Stimulated activated effector memory CD8-positive, alpha-beta T cell treated with anti-CD3 and anti-CD28 coated beads, Interleukin-12 subunit alpha, Interleukin-12 subunit beta, amount 100 ng/mL, for 72 hours (primary cell): ENCODE measurements at regions not wholly inside any gene's neighbourhood (a gene's known extent, or its start where the extent isn't known, plus 50 kb on each side); places are given as distances from the start of the nearest gene placed in this dataset.

Experiments
- ATAC-seq: fragments of 150-1000 bp; cut with Tn5 transposase; 2 replicates; pipeline ENCODE4 v1.10.0; 2021
- DNase-seq, 2 donors: peaks; one replicate each; pipeline ENCODE4 v3.0.0; 2021 to 2022; ENCODE audit warnings: low spot score in 2 of 2
- H3K27ac Mint-ChIP-seq: one replicate; pipeline ENCODE4 v1.8.0; 2022; ENCODE audit warnings: mild to moderate bottlenecking, mixed read lengths
- H3K36me3 Mint-ChIP-seq: one replicate; pipeline ENCODE4 v1.8.0; 2022; ENCODE audit warnings: mild to moderate bottlenecking, mixed read lengths
- H3K4me1 Mint-ChIP-seq: one replicate; pipeline ENCODE4 v1.8.0; 2022; ENCODE audit warnings: mixed read lengths
- H3K4me3 Mint-ChIP-seq: one replicate; pipeline ENCODE4 v1.8.0; 2022; ENCODE audit warnings: mild to moderate bottlenecking, mixed read lengths
- H3K9me3 Mint-ChIP-seq: one replicate; pipeline ENCODE4 v1.8.0; 2022; ENCODE audit warnings: mixed read lengths

DNA sequence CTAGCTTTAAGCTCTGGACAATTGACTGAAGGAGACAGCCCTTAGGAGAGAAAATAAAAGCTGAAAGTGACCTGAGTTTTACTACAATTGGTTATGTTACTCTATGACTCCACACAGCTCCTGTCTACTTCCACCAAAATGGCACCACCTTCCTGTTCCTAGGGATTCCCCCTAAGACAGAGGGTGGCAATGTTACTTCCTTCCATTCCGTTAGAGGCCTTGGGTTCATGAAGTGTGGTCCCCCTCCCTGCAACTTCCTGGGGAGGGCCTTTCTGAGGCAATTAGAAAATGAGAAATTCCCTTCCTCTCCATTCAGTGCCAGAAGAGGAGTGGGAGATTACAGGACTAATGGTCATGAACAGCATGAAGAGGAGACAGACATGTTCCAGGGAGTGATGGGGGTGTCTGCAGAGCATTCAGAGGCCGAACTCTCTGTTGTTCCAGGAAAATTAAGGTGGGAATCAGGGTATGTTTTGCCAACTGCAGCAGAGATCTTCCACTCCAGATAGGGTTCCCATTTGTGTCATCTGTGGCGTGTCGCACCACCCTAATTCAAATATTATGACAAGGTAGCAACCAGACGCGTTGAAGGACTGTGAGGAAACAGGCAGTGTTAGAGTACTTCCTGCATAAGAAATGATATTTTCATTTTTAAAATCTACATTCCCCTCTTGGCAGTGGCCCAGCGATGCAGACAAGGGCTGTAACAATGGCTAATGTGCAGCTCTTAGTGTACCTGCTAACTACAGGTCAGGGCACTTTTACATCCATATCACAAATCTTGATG, 53.1 kb upstream of the TRIM67 start:
- ATAC-seq (no peak), DNase-seq (no peak)
- peaks cover 3% of the 10 kb centered on the region for H3K9me3 Mint-ChIP-seq
- H3K27ac Mint-ChIP-seq: no peak overlapping the region
- no peak overlapping the region for H3K4me3 Mint-ChIP-seq
- no peaks in the 10 kb centered on the region for H3K4me1 Mint-ChIP-seq
- no peaks in the 10 kb centered on the region for H3K36me3 Mint-ChIP-seq

DNA sequence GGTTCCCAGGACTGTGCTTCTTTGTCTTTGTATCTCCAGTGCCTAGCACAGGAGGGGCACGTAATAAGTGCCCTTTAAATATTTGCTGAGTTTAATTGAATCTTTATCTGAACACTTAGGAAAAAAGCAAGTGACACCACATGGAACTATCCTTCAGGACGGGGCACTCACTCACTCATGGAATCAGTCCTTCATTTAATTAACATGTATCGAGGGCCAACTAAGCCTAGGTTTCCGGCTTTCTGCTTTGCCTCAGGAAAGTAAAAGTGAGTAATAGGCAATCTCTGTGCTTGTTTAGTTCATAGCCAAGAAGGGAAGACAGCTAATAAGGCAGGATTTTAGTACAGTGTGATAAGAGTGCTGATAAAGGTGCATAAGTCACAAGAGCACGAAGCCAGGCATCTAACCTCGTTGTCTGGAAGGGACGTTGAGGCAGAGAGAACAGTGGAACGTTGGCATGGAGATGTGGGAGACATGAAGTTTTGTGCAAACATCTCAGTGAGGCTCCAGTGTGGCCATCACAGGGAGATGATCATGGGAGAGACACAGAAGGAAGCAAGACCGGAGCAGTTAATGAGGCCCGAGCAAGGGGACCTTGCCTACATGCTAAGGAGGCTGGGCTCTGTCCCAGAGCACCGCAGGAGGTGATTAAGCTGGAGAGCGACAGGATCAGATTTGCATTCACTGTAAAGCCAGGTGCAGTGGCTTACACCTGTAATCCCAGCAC, 54.1 kb upstream of the TRIM67 start:
- DNase-seq (no peak), ATAC-seq (no peak)
- no peaks in the 10 kb centered on the region for H3K36me3 Mint-ChIP-seq
- H3K27ac Mint-ChIP-seq: no peak overlapping the region
- H3K9me3 Mint-ChIP-seq: peaks cover 3% of the 10 kb centered on the region
- H3K4me1 Mint-ChIP-seq: no peaks in the 10 kb centered on the region
- no peak overlapping the region for H3K4me3 Mint-ChIP-seq

DNA sequence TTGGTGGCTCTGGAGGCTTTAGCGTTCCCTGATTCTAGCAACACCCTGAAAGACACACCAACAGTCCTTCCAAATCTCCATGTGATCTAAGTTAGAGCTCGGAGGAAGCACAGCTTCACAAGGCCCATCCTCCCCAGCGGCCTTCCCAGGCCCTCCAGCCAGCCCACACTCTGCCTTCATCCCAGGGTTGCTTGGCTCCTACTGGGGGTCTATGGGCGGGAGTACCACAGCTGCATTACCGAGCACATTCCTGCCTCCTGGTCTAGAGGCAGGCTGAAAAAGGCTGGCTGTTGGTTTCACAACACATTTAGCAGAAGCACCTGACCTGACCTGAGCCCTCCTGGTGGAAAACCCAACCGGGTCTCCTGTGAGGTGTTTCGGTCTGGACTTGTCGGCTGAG, 54.7 kb upstream of the TRIM67 start:
- Mint-ChIP-seq H3K27ac (no peak overlapping the region), H3K9me3 (peaks cover 3% of the 10 kb centered on the region), H3K4me1 (no peaks in the 10 kb centered on the region), H3K4me3 (no peak overlapping the region), H3K36me3 (no peaks in the 10 kb centered on the region)
- DNase-seq (no peak), ATAC-seq (no peak)

DNA sequence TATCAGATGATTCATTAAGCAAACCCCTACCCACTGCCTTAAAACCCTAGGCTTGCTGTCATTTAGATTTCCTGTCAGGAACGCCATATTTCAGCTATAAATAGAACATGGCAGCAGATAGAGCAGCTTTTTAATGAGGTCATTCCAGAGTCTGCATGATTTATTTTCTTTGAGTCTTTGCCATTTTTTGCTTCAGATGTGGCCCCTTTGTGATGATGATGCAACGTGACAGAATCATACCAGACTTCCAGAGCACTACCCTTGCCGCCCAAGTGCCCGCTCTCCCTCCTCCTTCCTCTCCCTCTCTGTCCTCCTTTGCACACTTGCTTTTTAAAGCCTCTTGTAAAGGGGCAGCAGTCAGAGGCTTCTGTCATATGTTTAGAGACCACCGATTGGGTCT, 55.5 kb upstream of the TRIM67 start:
- H3K4me3 Mint-ChIP-seq: no peak overlapping the region
- no peak for ATAC-seq
- no peak for DNase-seq

DNA sequence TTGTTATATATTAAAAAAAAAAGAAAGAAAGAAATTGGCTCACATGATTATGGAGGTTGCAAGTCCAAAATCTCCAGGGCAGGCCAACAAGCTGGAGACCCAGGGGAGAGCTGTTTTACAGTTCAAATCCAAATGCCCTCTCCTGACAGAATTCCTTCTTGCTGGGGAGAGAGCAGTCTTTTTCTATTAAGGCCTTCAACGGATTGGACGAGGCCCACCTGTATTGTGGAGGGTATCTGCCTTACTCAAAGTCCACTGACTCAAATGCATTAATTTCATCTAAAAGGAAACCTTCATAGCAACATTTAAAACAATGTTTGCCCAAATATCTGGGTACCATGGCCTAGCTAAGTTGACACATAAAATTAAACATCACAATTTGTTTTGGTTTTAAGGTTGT, 56.9 kb upstream of the TRIM67 start:
- no peak for DNase-seq
- H3K9me3 Mint-ChIP-seq: no peaks in the 10 kb centered on the region
- no peaks in the 10 kb centered on the region for H3K4me1 Mint-ChIP-seq
- ATAC-seq: no peak
- H3K27ac Mint-ChIP-seq: no peak overlapping the region
- H3K4me3 Mint-ChIP-seq: no peak overlapping the region
- no peaks in the 10 kb centered on the region for H3K36me3 Mint-ChIP-seq

More for the DNA sequence above, 55.5 kb upstream of the TRIM67 start:
- no peaks in the 10 kb centered on the region for H3K9me3 Mint-ChIP-seq
- H3K4me1 Mint-ChIP-seq: no peaks in the 10 kb centered on the region
- H3K36me3 Mint-ChIP-seq: no peaks in the 10 kb centered on the region
- no peak overlapping the region for H3K27ac Mint-ChIP-seq

DNA sequence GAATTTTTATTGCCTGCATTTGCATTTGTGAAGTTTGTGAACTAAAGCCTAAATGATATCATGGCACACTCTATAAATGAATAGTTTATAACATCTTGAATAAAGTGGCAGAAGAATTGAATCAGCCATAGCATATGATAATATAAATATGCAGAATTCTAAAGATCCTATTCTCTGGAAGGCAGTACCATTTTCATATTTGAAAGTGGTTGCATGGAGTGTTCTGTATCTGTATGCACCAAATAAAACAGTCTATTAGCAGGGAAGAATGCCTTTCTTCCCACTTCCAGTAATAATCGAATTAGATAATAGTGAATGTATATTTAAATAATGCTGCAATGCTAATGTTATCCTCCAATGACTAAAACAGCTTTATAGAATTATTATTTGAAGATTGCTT, 57.9 kb upstream of the TRIM67 start:
- no peaks in the 10 kb centered on the region for H3K4me1 Mint-ChIP-seq
- no peaks in the 10 kb centered on the region for H3K36me3 Mint-ChIP-seq
- H3K4me3 Mint-ChIP-seq: no peak overlapping the region
- ATAC-seq (no peak), DNase-seq (no peak)
- H3K27ac Mint-ChIP-seq: no peak overlapping the region
- no peaks in the 10 kb centered on the region for H3K9me3 Mint-ChIP-seq

DNA sequence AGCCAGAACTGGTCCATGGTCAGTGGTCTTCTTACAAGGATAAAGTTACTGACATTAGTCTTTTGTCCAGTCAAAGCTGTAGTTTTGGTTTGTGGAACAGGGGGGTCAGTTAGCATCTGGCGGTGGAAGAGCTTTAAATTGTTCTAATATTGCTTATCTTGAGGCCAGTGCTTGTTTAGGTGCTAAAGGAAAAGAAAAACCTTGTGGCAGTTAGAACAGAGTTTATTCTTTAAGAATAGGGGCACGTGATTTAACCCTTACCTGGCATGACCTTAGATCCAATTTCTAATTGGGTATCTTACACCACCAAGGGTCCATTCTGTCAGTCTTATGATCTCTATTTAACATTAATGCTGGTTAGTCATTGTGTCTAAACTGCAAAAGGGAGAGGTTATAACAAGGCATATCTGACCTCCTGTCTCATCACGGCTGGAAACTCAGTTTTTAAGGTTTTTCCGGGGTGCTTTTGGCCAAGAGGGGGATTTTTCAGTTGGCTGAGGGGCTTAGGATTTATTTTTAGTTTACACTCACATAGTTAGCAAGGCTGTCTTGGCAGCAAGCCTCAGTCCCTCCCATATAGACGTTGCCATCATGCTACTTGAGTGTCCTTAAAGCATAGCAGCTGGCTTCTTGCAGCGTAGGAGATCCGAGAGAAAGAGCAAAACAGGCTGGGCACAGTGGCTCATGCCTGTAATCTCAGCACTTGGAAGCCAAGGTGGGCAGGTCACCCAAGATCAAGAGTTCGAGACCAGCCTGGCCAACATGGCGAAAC, 60.1 kb upstream of the FAM89A start:
- H3K4me1 Mint-ChIP-seq: no peaks in the 10 kb centered on the region
- no peaks in the 10 kb centered on the region for H3K9me3 Mint-ChIP-seq
- H3K27ac Mint-ChIP-seq: no peak overlapping the region
- no peak for ATAC-seq
- no peak for DNase-seq
- no peaks in the 10 kb centered on the region for H3K36me3 Mint-ChIP-seq
- no peak overlapping the region for H3K4me3 Mint-ChIP-seq

DNA sequence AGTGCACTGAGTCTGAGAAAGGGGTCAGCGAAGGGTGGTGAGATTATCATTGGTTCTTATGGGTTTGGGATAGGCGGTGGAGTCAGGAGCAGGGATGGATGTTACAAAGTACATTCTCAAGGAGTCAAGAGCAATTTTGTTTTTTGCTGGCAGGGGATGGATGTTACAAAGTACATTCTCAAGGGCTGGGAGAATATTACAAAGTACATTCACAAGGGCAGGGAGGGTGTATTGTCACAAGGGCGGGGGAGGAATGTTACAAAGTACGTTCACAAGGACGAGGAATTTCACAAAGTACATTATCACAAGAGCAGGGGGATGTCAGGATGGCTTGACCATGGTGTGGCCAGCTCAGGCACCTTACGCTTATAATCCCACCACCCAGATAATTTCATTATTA, 59.3 kb upstream of the FAM89A start:
- no peak overlapping the region for H3K4me3 Mint-ChIP-seq
- no peak for ATAC-seq
- H3K4me1 Mint-ChIP-seq: no peaks in the 10 kb centered on the region

DNA sequence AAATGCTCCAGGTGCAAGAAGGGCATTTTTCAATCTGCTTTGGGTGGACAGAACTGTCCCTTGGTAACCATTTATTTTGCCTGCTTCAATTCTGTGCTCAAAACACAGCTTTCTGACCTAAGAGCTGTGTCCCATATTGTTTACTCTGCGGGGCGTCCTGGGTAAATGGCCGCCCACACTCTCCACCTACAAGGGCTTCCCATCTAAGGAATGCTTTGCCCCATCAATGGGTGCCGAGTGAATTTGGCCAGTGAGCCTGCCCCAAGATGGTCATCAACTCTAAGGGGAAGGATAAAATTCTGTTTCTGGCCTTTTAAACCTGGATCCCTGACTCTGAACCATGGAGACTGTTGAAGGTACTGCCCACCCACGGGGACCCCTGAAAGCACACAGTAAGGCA, 55.5 kb upstream of the FAM89A start:
- no peak for DNase-seq
- no peak overlapping the region for H3K4me3 Mint-ChIP-seq
- H3K9me3 Mint-ChIP-seq: no peaks in the 10 kb centered on the region
- H3K4me1 Mint-ChIP-seq: no peaks in the 10 kb centered on the region
- no peak overlapping the region for H3K27ac Mint-ChIP-seq
- no peaks in the 10 kb centered on the region for H3K36me3 Mint-ChIP-seq
- ATAC-seq: no peak

More for the DNA sequence above, 59.3 kb upstream of the FAM89A start:
- Mint-ChIP-seq H3K27ac (no peak overlapping the region), H3K36me3 (no peaks in the 10 kb centered on the region), H3K9me3 (no peaks in the 10 kb centered on the region)
- DNase-seq: no peak

DNA sequence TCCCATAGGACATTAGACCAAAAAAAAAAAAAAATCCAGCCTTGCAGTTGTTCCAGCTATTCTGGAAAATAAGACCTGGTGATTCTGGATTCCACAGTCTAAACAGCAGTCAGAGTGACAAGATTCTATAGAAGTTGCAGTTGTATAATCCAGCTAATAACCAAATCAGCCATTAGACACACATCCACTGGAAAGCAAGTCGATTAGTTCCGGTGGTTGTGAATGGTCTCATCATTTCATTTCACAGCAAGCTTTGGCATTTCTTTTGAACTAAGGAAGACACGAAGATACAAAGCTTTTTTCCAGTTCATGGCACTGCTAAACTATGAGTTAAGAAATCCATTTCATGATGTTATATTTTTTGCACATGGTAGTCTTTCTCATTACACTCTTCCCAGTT, 54.4 kb upstream of the FAM89A start:
- ATAC-seq (no peak), DNase-seq (no peak)
- Mint-ChIP-seq H3K27ac (no peak overlapping the region), H3K4me3 (no peak overlapping the region), H3K36me3 (no peaks in the 10 kb centered on the region), H3K9me3 (no peaks in the 10 kb centered on the region), H3K4me1 (no peaks in the 10 kb centered on the region)

DNA sequence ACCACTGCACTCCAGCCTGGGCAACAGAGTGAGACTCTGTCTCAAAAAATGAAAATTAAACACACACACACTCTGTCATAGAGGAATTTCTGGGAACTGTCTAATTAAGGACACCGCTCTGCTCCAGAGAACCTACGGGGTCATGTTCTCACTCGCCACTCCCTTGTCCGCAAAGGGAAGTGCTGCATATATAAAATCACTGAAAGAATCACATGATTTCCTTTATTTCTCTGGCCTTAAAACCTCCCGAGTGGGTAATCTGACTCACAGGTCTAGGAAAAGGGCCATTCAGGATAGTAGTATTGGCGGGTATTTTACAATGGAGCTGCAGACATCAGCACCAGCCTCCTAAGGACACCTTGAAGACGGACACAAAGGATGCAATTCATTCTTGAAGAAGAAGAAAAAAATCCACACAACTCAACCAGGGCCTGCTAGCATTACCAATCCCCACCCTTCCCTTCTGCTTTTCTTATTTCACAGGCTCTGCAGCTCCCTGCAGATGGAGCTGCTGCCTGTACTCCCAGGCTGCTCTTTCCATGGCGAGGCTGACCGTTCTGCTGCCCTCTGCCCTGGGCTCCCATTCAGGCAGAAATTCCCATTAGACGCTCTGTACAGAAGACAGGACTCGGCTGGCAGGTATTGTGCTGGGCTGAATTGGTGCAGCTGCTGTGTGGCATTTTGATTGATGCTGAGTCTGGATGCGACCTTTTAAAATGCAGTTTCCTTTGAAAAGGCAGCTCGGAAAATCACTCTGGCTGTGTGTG, 53.3 kb upstream of the FAM89A start:
- Mint-ChIP-seq H3K36me3 (no peaks in the 10 kb centered on the region), H3K4me1 (no peaks in the 10 kb centered on the region), H3K27ac (no peak overlapping the region), H3K9me3 (no peaks in the 10 kb centered on the region), H3K4me3 (no peak overlapping the region)
- DNase-seq (no peak), ATAC-seq (no peak)

DNA sequence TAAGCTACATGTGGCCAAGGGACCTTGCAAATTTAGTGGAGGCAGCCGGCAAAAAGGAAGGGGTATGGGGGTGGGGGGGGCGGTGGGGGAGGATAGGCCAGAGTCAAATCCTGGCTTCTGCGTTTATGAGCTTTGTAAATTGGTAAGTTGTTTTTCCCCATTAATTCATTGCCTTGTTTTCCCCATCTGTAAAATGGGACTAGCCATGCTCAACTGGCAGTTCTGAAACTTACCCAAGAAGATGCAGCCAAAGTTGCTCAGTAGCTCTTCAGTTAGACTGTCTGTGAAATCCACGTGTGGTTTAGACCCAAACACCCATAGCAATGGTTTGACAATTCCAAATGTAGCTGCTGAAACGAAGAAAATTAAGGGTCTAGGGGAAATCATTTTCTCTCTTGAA, 52.3 kb upstream of the FAM89A start:
- no peak overlapping the region for H3K4me3 Mint-ChIP-seq
- H3K36me3 Mint-ChIP-seq: no peaks in the 10 kb centered on the region
- DNase-seq: no peak
- H3K27ac Mint-ChIP-seq: no peak overlapping the region
- H3K9me3 Mint-ChIP-seq: no peaks in the 10 kb centered on the region
- no peaks in the 10 kb centered on the region for H3K4me1 Mint-ChIP-seq
- no peak for ATAC-seq

DNA sequence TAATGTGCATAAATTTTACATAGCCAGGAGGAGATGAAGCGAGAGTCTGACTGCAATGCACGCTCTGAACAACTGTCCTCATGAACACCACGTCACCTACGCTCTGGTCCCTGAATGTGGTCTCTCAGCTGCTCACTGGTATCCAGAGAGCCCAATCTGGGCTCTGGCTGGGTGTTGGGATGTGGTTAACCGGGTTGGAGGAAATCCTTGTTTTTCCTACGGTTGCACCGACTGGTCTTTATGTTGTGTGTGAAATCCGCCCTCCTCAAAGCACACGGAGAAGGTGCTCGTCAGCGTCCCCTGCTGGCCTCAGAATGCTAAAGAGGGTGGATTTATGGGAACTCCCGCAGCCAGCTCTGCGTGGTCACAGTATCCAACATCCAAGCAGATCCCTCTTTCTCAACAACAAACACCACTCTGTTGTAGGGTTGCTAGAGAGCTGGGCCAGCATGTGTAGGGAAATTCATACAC, 51.8 kb upstream of the FAM89A start:
- Mint-ChIP-seq H3K36me3 (no peaks in the 10 kb centered on the region), H3K27ac (no peak overlapping the region), H3K4me1 (no peaks in the 10 kb centered on the region), H3K9me3 (no peaks in the 10 kb centered on the region), H3K4me3 (no peak overlapping the region)
- DNase-seq (peak; percentile 22 to 53), ATAC-seq (peak; percentile 52)

DNA sequence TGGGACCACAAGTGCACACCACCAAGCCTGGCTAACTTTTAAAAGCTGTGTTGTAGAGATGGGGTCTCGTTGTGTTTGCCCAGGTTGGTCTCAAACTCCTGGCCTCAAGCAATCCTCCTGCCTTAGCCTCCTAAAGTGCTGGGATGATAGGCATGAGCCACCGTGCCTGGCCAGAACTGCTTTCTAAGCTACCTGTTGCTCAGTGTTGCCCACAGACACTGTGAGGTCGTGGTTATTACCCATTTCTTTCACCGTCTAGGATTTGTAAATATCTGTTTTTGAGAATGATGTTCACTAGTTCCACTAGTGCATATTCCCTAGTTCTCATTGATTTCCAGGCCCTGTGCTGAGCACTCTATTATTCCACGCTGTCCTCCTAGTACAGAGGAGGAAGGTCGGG, 51.4 kb upstream of the FAM89A start:
- ATAC-seq (no peak), DNase-seq (no peak)
- no peak overlapping the region for H3K4me3 Mint-ChIP-seq
- no peak overlapping the region for H3K27ac Mint-ChIP-seq
- no peaks in the 10 kb centered on the region for H3K36me3 Mint-ChIP-seq
- no peaks in the 10 kb centered on the region for H3K4me1 Mint-ChIP-seq
- H3K9me3 Mint-ChIP-seq: no peaks in the 10 kb centered on the region
